ENCODE measurements at regions not wholly inside any gene's neighbourhood (a gene's known extent, or its start where the extent isn't known, plus 50 kb on each side); places are given as distances from the start of the nearest gene placed in this dataset.

DNA sequence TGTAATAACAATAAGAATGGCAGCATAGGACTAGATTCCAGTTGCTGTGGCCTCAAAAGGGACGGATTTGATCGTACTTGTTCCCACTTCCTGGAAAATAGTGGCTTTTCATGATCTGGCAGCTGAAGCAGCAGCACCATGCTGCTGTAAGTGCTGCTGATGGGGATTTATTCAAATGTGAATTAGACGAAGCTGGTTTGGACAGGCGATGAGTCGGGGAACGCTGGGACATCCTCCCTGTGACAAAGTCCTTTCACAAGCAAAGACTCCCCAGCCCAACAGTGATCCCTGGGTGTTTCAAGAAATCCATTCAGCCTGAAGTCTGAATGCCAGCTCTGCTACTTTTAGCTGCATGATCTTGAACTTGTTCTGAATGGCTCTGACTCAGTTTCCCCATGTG lies 88.6 kb upstream of the XYLT1 start:
- TF ChIP-seq, protein P1, sequence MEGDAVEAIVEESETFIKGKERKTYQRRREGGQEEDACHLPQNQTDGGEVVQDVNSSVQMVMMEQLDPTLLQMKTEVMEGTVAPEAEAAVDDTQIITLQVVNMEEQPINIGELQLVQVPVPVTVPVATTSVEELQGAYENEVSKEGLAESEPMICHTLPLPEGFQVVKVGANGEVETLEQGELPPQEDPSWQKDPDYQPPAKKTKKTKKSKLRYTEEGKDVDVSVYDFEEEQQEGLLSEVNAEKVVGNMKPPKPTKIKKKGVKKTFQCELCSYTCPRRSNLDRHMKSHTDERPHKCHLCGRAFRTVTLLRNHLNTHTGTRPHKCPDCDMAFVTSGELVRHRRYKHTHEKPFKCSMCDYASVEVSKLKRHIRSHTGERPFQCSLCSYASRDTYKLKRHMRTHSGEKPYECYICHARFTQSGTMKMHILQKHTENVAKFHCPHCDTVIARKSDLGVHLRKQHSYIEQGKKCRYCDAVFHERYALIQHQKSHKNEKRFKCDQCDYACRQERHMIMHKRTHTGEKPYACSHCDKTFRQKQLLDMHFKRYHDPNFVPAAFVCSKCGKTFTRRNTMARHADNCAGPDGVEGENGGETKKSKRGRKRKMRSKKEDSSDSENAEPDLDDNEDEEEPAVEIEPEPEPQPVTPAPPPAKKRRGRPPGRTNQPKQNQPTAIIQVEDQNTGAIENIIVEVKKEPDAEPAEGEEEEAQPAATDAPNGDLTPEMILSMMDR (IDR thresholded peaks at IDR 0.05; ENCODE audit: low read length) = no peak
- no peak for TF ChIP-seq EZH2 (optimal IDR thresholded peaks at IDR 0.05; ENCODE audit: low read depth, low read length)

Measured in MM.1S (cell line).